ENCODE measurements at regions not wholly inside any gene's neighbourhood (a gene's known extent, or its start where the extent isn't known, plus 50 kb on each side); places are given as distances from the start of the nearest gene placed in this dataset.

DNA sequence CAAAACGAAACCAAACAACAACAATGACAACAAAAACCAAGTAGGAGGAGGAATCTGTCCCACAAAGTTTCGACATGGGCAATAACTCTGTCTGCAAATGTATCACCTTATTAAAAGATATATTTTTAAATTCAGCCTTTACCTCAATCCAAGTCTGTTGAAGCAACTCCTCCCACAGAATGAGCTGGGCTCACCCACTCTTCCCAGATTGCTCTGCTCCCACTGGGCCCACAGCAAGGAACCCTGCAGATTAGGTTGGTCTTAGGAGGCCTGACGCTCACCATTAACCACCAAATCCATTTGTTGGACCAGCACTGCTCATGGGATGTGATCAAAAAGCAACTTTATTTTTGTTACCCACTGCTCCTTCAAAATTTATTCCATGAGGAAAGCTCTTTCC lies 114.7 kb upstream of the CDC42BPA start:
- DNase-seq (ENCODE audit: low spot score): no peak
- Mint-ChIP-seq H3K36me3 (ENCODE audit: low read depth, unreplicated experiment) (no peaks in the 10 kb centered on the region), H3K4me3 (ENCODE audit: unreplicated experiment) (no peak overlapping the region), H3K27ac (ENCODE audit: unreplicated experiment) (peak overlapping the region; percentile 89), H3K4me1 (ENCODE audit: unreplicated experiment) (peaks cover 71% of the 10 kb centered on the region), H3K27me3 (ENCODE audit: unreplicated experiment) (peaks cover 16% of the 10 kb centered on the region), H3K9me3 (ENCODE audit: unreplicated experiment) (no peaks in the 10 kb centered on the region)
- TF ChIP-seq, protein P1, sequence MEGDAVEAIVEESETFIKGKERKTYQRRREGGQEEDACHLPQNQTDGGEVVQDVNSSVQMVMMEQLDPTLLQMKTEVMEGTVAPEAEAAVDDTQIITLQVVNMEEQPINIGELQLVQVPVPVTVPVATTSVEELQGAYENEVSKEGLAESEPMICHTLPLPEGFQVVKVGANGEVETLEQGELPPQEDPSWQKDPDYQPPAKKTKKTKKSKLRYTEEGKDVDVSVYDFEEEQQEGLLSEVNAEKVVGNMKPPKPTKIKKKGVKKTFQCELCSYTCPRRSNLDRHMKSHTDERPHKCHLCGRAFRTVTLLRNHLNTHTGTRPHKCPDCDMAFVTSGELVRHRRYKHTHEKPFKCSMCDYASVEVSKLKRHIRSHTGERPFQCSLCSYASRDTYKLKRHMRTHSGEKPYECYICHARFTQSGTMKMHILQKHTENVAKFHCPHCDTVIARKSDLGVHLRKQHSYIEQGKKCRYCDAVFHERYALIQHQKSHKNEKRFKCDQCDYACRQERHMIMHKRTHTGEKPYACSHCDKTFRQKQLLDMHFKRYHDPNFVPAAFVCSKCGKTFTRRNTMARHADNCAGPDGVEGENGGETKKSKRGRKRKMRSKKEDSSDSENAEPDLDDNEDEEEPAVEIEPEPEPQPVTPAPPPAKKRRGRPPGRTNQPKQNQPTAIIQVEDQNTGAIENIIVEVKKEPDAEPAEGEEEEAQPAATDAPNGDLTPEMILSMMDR (IDR thresholded peaks at IDR 0.05; ENCODE audit: unreplicated experiment): no peak

DNA sequence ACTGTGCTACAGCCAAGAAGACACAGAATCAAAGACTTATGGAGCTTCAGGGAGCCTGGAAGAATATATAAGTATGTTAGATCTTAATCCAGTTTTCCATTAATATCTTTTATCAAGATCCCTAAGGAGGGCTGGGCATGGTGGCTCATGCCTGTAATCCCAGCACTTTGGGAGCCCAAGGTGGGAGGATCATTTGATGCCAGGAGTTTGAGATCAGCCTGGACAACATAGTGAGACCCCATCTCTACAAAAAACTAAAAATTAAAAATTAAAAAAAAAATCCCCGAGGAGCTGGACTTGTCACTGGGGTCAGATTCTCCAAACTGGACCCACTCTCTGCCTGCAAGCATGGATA lies 113.9 kb upstream of the CDC42BPA start:
- Mint-ChIP-seq H3K4me3 (ENCODE audit: unreplicated experiment) (peak overlapping the region; percentile 65), H3K4me1 (ENCODE audit: unreplicated experiment) (peaks cover 73% of the 10 kb centered on the region), H3K9me3 (ENCODE audit: unreplicated experiment) (no peaks in the 10 kb centered on the region), H3K27me3 (ENCODE audit: unreplicated experiment) (peaks cover 13% of the 10 kb centered on the region), H3K36me3 (ENCODE audit: low read depth, unreplicated experiment) (no peaks in the 10 kb centered on the region), H3K27ac (ENCODE audit: unreplicated experiment) (peak overlapping the region; percentile 99)
- DNase-seq (ENCODE audit: low spot score): no peak
- TF ChIP-seq, protein P1 (IDR thresholded peaks at IDR 0.05; ENCODE audit: unreplicated experiment): no peak

DNA sequence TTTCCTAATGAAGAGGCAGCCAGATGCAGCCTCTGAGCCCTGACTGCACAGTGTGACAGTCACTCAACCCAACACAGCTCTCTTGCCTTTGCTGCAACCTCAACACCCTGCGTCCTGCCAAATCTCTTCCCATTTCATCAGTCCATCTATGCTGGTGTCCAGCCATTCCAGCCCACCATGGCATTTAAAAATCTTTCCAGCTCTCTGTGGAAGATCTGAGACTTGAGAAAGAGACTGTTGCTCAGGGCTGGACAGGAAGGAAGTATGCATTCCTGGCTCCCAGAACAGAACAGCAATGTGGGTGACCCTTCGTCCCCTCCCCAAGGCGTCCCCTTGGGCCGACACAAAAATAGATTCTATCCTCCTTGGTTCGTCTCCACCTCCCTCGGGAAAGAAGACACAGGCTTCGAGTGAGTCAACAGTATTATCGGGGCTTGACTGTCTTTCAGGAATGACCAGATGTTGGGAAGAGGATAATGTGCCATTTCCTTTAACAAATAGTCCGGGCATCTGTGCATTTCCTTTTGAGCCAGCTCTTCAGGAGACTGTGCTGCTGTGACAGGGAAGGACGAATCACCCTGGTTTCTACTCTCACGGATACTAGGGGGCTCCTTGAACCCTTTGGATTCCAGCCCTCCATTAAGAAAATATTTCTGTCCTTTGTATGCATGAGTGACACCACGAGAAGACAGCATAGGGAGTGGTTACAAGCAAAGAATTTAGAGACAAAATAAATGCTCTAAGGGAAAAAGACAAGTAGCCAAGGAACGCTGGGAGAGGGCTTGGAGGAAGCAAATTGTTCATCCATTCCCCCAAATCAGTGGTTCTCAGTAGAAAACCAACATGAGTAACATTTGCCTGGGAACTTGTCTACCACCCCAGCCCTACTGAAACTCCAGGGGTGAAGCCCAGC lies 111.4 kb upstream of the CDC42BPA start:
- Mint-ChIP-seq H3K4me1 (ENCODE audit: unreplicated experiment) (peaks cover 63% of the 10 kb centered on the region), H3K9me3 (ENCODE audit: unreplicated experiment) (no peaks in the 10 kb centered on the region), H3K27me3 (ENCODE audit: unreplicated experiment) (peaks cover 13% of the 10 kb centered on the region), H3K27ac (ENCODE audit: unreplicated experiment) (peak overlapping the region; percentile 99), H3K36me3 (ENCODE audit: low read depth, unreplicated experiment) (no peaks in the 10 kb centered on the region), H3K4me3 (ENCODE audit: unreplicated experiment) (peak overlapping the region; percentile 57)
- TF ChIP-seq, protein P1 (IDR thresholded peaks at IDR 0.05; ENCODE audit: unreplicated experiment): no peak
- peak; percentile 36 for DNase-seq (ENCODE audit: low spot score)

DNA sequence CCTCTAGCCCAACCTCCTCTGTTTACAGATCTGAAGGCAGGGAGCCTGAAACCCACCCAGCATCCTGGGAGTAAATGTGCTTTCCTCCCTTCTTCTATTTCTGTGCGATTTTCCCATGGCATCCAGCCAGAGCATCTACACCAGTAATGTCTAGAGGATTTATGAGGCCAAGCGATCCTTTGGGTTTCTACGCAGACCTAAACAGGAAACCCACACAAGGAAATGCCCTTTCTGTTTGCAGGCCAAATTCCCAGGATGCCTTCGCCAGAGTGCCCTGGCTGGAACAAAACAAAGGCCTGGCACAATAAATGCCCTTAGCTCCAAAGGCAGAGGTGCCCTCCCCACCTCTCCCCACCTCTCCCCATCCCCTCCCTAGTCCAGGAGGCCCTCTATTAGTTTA lies 110.5 kb upstream of the CDC42BPA start:
- Mint-ChIP-seq H3K9me3 (ENCODE audit: unreplicated experiment) (no peaks in the 10 kb centered on the region), H3K27me3 (ENCODE audit: unreplicated experiment) (peaks cover 11% of the 10 kb centered on the region), H3K36me3 (ENCODE audit: low read depth, unreplicated experiment) (no peaks in the 10 kb centered on the region), H3K27ac (ENCODE audit: unreplicated experiment) (peak overlapping the region; percentile 99), H3K4me1 (ENCODE audit: unreplicated experiment) (peaks cover 66% of the 10 kb centered on the region), H3K4me3 (ENCODE audit: unreplicated experiment) (no peak overlapping the region)
- peak; percentile 38 for DNase-seq (ENCODE audit: low spot score)
- TF ChIP-seq, protein P1 (IDR thresholded peaks at IDR 0.05; ENCODE audit: unreplicated experiment): no peak

DNA sequence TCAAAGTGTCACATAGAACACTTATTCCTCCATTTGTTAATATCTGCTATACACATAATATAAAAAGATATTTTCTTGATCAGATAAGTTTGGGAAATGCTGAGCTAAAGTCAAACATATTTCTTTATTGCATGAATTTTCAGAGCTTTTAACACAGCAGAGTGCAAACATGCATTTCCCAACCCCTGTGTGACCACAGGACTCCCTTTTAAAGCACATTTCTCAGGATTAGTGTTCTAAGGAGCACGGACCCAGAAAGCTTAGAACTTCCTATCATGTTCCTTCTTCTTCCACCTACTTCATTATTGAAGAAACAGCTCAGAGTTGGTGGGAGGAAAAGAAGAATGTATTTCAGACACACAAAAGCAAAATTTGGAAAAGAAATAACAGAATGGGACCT lies 109.1 kb upstream of the CDC42BPA start:
- Mint-ChIP-seq H3K27ac (ENCODE audit: unreplicated experiment) (peak overlapping the region; percentile 99), H3K4me1 (ENCODE audit: unreplicated experiment) (peaks cover 56% of the 10 kb centered on the region)
- TF ChIP-seq, protein P1 (IDR thresholded peaks at IDR 0.05; ENCODE audit: unreplicated experiment): no peak

More for the DNA sequence above, 109.1 kb upstream of the CDC42BPA start:
- H3K36me3 Mint-ChIP-seq (ENCODE audit: low read depth, unreplicated experiment): no peaks in the 10 kb centered on the region
- H3K9me3 Mint-ChIP-seq (ENCODE audit: unreplicated experiment): no peaks in the 10 kb centered on the region
- H3K4me3 Mint-ChIP-seq (ENCODE audit: unreplicated experiment): no peak overlapping the region
- H3K27me3 Mint-ChIP-seq (ENCODE audit: unreplicated experiment): peaks cover 10% of the 10 kb centered on the region
- DNase-seq (ENCODE audit: low spot score): no peak
